Stomach (tissue), 4 donors: ENCODE measurements at regions not wholly inside any gene's neighbourhood (a gene's known extent, or its start where the extent isn't known, plus 50 kb on each side); places are given as distances from the start of the nearest gene placed in this dataset.

Source experiments
- CTCF ChIP-seq, 7 experiments: fragments of 450-650 bp in 4 of 7; fragments of 200-600 bp in 3 of 7; sonication (generic) in 3 of 7; IDR thresholded peaks; one replicate each; pipeline ENCODE4 v1.5.1; 2016 to 2019; ENCODE audit warnings: antibody characterized with exemption in 7 of 7, control low read depth in 2 of 7, mild to moderate bottlenecking in 1 of 7
- EP300 ChIP-seq: sonication (generic); formaldehyde crosslinking; IDR thresholded peaks from one replicate; pipeline ENCODE4 v1.6.1; 2017; ENCODE audit warnings: antibody characterized with exemption
- POLR2A ChIP-seq, 4 donors: fragments of 450-650 bp; IDR thresholded peaks; one replicate each; pipeline ENCODE4 v1.6.1; 2016; ENCODE audit warnings: antibody characterized with exemption in 4 of 4, control low read depth in 2 of 4, mild to moderate bottlenecking in 1 of 4, moderate library complexity in 1 of 4

GRCh38 chr4:108261026-108261425 lies 92.3 kb upstream of the LEF1 start:
- TF ChIP-seq CTCF (IDR thresholded peaks at IDR 0.05): no peak
- no peak for TF ChIP-seq EP300
- no peak for TF ChIP-seq POLR2A (IDR thresholded peaks at IDR 0.05)
